ENCODE measurements at regions not wholly inside any gene's neighbourhood (a gene's known extent, or its start where the extent isn't known, plus 50 kb on each side); places are given as distances from the start of the nearest gene placed in this dataset.
"Not testable (repeated sequence)": the region's sequence is repeated elsewhere in the genome, so short reads cannot be mapped to it uniquely, and the experiment has no call there.

DNA sequence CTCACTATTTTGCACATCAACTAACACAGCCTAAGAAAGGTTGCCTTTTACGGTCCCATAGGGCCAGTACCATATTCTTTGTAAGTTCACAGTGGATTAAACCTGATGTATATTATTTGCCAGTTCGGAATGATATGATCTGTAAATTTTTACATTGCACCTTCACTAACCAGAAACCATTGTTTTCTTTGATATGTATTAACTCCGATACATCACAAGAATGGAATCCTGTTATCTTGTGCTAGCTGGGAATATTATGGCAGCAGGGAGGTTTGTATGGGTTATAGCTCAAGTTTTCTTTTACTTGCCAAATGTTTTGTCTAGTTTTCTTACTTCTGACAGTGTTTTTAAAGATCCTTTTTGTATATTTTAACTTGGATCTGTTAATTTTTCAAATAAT, 51.4 kb upstream of the S1PR1 start:
- DNase-seq (ENCODE audit: low spot score): no peak

DNA sequence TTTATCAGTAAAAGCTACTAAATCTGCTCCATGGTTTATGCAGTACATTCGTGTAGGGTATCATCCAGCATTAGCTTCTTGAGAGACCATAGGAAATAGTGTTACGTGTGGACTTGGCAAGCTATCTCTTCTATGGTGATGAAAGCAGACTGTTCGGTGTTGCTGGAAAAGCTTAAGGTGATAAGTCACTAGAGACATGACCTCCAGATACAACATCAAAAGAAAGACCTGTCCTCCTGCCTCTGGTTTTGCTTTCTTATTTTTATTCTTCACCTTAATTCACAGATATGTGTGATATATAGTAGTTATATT, 53.5 kb upstream of the S1PR1 start:
- no peak for DNase-seq (ENCODE audit: low spot score)

DNA sequence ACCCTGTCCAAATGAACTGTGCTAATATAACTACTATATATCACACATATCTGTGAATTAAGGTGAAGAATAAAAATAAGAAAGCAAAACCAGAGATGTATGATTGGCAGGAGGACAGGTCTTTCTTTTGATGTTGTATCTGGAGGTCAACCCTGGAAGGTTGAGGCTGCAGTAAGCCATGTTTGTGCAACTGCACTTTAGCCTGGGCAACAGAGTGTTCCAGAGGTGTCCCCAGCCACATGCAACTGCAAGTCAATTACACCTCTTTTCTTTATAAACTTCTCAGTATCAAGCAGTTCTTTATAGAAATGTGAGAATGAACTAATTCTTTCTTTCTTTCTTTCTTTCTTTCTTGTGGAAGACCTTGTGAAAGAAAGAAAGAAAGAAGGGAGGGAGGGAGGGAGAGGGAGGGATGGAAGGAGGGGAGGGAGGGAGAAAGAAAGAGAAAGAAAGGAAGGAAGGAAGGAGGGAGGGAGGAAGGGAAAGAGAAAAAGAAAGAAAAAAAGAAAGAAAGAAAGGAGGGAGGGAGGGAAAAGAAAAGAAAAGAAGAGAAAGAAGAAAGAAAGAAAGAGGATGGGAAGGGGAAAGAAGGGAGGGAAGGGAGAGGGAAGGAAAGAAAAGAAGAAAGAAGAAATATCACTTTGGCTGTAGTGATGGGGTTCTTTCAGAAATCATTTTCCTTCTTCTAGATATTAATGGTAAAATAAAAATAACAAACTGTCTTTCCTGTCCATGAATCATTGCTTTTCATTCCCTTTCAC, 54.0 kb upstream of the S1PR1 start:
- DNase-seq (ENCODE audit: low spot score): no peak

DNA sequence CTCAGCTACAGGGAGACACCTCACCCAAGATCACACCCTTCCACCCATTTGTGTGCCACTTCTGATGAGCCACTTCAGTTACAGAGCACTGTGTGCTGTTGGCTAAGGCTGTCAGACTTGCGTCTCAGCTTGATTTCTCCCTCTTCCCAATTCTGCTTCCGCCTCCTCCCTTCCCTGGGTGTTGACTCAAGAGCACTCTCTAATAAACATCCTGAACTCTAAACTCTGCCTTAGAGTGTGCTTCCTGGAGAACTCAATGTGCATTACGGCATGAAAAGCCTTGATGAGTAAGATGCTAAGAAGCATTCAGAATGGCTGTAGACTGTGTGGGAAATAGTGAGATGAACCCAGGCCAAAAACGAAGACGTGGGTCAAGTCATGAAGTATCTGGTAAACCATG, 54.9 kb upstream of the S1PR1 start:
- DNase-seq (ENCODE audit: low spot score): no peak

DNA sequence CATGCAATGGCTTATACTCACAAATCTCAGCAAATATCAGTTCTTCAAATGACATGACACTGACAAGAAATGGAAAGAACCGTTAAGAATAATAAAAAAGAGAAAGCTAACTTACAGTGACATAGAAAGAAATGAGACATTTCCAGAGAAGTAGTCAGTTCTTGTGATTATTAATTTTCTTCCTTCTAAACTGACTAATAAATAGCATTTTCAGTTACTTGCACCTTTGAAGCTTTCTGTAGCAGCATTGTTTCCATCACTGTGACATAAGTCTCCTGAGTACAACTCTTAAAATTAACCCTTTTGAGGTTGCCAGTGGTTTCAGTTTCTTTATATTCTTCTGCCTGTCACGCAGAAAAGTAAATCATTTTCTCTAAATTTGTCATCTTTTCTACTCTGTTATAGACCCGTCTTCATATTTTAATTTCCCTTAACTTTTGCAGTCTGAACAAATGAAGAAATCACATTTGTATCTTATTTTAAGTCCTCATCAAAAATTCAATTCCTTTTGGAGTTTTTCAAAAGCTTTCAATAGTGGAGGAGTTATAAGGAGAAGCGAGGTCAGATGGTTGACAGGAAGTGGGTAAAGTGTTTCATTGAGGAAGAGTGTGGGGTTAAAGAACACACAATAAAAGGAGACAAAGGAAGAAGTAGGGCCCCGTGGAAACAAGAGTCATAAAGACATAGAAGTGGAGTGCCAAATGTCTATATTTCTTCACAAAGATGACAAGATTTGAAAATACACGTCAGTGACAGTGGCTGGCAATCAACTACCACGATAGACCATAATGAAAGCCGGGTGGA, 57.9 kb upstream of the S1PR1 start:
- DNase-seq (ENCODE audit: low spot score): peak; percentile 29

DNA sequence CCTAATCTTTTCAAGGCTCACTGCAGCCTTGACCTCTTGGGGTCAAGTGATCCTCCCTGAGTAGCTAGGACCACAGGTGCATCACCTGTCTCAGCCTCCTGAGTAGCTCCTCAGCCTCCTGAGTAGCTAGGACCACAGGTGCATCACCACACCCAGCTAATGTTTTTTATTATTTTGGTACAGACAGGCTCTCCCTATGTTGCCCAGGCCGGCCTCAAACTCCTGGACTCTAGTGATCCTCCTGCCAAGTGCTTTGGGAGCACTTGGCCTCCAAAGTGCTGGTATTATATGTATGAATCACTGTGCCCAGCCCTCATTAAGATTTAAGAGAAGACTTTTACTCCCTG, 58.5 kb upstream of the S1PR1 start:
- no peak for DNase-seq (ENCODE audit: low spot score)

DNA sequence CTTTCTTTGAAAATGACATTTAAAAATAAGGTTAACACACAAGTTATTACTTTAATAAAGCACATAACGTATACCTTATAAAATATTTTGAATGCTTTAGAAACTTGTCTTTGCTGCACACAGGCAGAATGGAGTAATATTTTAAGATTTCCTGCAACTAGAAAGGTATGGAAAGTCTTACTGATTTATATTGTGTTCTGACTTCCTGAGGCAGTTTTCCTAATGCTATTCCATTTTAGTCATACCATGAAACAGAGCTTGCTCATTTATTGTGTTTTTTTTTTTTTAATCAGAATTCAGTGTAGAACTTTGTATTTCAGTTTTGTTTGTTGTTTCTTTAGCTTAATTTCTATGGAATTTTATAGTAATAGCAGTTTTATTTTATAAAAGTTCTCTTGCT, 60.9 kb upstream of the S1PR1 start:
- no peak for DNase-seq (ENCODE audit: low spot score)

DNA sequence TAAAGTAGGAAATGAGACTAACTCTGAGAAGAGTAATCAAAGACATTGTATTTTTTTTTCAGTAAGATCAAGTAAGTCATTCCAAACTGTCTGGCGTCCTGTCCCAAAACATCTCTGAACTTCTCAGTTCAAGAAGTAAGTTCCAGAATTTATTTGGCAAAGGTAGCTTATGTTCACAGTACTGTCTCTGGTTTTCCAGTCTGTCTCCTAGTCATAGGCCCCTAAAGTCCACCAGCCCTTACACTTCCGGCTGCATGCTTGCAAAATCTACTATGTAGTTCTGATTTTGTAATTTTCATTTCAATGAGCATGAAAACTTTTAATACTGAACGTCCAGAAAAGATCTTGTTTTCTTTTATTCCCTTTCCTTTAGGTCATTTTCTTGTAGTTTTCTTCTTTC, 61.4 kb upstream of the S1PR1 start:
- DNase-seq (ENCODE audit: low spot score): no peak

DNA sequence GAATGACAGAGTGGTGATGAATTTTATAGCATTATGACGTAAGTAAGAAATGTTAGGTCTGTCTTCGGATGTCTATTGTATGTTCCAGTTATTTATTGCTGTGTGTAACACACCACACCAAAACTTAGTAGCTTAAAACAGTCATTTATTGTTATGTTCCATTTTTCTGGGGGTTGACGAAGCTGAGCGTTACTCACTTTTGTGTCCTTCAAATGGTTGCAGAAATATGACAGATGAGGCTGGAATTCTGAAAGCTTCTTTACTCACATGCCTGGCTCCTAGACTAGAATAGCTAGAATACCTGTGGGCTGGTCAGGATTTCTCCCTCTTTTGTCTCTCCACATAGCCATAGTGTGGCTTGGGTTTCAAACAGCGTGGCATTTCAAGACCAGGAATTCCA, 62.1 kb upstream of the S1PR1 start:
- no peak for DNase-seq (ENCODE audit: low spot score)

DNA sequence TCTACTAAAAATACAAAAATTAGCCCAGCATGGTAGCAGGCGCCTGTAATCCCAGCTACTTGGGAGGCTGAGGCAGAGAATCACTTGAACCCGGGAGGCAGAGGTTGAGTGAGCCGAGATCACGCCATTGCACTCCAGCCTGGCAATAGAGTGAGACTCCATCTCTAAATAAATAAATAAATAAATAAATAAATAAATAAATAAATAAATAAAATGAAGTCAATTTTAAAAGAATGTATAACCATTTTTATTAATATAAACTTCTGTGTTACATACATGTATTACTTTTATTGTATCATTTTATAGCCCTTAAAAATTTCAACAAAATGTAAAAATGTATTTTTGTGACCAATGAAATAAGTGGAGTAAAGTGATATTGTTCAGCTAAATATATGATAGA, 62.5 kb upstream of the S1PR1 start:
- not testable (repeated sequence) for DNase-seq (ENCODE audit: low spot score)

DNA sequence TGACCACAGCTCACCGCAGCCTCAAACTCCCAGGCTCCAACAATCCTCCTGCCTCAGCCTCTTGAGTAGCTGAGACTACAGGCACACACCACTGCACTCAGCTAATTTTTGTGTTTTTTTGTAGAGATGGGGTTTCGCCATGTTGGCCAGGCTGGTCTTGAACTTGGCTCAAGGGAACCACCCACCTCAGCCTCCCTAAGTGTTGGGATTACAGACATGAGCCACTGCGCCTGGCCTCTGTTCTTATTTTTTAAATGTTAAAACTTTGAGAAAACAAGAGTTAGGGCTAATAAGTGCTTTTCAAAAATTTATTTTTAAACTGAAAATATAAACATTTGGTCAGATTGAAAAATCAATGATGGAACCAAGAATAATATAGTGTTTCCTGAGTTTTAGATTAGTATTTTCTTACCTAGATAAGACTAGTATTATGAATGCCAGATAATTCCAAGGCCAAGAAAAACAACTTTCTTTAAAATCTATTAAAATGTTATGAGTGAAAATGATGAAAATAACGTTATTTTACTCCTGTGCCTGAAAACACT, 66.2 kb upstream of the S1PR1 start:
- DNase-seq (ENCODE audit: low spot score): no peak

DNA sequence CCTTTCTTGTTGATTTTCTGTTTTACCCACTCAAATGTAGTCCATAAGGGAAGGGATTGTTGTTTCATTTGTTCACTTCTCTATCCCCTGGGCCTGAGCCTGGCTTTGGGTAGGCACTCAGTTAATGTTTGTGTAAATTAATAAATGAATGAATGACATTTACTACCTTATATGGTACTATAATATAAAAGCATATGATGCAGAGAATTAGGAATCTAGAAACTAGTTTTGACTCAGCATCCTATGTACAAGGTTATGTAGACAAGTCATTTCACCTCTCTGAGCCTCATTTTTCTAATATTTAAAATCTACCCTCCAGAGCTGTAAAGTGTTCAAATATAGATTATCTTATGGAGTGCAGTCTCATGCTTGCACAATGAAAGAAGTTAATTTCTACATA, 68.9 kb upstream of the S1PR1 start:
- DNase-seq (ENCODE audit: low spot score): no peak

DNA sequence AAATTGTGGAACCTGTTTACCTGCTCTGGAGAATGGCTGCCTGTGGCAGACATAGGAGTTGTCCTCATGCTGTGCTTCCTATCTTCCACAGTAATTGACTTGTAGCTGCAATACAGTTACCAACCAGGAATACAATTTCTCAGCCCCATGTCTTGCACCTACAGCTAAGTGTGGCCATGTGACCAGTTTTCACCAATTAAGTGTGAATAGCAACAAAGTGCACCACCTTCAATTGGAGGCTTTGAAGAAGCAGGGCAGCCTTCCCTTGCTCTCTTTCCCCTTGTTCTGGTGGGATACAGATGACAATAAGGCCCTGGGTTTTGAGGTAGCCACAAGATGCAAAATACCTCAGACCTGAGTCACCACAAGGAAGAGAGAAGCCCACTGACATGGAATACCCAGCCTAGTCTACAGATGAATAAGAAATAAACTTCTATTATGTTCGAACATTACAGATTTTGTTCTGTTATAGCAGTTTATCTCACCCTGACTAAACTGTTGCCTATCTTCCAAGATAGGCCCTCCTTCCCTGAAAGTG, 70.2 kb upstream of the S1PR1 start:
- DNase-seq (ENCODE audit: low spot score): no peak

DNA sequence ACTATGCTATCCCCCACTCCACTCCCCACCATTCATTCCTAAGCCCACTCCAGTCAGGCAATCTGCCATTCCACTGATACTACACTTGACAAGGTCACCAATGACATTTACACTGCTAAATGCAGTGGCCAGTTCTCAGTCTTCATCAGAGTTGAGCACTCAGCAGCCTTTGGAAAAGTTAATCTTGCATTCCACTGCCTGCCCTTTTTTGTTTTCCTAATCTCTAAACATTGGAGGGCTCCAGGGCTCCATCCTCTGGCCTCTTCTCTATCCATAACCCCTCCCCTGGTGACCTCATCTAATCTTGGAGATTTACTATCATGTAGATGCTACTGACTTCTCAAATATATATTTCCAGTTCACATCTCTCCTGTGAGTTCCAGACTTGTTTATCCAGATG, 70.9 kb upstream of the S1PR1 start:
- no peak for DNase-seq (ENCODE audit: low spot score)

DNA sequence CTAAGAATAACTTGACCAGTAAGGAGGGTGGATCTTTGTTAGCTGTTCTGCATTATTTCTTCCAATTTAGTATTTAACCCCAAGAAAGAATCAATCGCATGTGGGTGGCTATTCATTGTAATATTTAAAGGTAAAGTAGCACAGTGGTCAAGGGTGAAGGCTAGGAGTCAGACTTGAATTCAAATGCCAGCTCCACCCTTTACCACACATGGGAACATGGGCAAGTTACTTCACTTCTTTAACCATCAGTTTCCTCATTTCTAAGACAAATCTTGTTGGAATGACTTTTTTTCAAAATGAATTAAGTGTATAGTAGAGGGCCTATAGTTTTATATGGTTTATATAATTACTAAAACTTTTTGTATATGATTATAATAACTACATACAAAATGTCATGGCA, 71.3 kb upstream of the S1PR1 start:
- DNase-seq (ENCODE audit: low spot score): no peak

DNA sequence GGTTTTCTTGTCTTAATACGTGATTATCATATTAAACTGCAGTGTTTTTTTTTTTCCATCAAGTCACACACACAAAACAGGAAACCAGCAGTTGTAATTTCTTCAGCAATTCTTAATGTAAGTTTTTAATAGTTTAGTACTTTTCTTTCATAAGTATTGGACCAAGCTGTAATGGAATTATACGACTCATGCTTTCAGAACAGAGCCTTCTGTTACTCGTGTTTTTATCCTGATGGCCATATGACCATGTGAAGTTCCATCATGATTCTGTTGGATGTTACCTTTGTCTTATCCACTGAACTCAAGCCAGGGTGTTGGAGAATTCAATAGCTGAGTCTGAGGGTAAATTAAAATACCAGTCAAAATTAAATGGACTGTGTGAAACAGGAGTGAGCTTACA, 72.0 kb upstream of the S1PR1 start:
- DNase-seq (ENCODE audit: low spot score): no peak

DNA sequence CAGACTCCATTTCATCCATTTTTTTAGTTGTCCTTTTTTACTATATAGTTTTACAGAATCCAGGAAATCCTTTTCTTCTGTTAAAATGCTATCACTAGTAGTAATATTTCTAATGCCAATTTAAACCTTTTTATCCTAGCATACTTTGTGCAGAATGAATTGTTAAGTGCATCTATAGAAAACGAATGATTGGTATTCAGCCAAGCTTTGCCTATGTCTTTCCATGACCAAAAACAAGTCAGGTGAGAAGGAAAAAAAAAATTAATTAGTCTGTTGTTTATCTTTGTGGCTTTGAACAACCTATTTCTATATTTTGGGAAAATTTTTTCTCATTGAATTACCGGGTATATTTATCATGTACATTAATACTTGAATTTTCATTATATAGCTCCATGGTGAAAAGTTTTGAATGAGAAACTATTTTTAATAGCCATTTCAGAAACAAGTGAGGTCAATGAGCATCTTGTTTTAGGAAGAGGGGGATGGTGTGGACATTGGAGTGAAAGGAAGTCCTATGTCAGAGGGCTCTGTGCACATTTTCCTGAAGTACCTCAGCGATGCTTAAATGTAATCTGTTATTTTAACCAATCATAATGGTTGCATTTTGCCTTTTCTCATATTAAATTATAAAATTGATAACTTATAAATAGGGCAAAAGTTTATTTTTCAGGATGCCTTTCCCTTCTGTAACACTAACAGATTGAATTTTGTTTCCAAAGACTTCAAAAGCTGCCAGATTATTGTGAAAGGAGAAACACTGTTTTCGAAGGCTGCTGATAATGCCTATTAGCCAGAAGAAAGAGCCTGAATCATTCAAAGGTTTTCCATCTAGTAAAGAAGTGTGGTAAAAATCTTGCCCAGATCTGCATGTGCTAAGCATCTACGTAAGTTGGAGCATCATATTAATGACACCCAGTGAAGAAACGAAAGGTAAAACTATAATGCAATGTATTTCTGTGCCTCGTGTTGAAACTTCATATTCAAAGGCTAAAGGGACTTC, 73.8 kb upstream of the S1PR1 start:
- DNase-seq (ENCODE audit: low spot score): no peak

DNA sequence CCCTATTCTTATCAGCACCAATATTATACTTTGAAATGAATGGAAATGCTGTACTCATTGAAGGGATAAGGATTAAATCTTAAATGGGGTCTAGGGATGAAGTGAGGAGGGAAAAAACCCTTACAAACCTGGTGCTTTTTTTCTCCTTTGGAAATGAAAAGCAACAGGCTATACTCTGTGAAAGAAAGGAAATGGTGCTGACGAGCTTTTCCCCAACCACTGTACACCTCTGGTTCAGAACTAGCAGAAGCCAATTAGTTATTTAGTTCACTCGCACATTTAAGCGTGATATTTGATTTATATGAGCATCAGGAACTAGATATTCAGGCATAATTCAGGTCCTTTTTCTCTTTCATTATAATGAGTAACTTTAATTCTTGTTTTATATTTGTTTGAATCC, 74.5 kb upstream of the S1PR1 start:
- DNase-seq (ENCODE audit: low spot score): no peak

DNA sequence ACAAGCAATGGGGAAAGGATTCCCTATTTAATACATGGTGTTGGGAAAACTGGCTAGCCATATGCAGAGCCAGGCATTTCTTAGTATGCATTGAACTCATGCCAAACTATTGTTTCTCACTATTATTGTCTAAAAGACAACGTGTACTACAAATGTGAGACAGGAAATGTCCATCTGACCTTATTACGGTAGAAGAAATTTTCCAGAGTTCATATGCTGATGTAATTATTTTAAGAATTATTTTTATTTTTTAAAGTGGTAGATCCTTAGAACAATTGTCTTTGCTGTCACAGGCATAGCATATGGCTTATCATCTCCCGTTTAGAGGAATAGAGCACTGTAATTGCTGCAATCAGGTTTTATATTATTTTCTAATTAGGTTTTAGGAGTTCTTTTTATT, 75.2 kb upstream of the S1PR1 start:
- no peak for DNase-seq (ENCODE audit: low spot score)

DNA sequence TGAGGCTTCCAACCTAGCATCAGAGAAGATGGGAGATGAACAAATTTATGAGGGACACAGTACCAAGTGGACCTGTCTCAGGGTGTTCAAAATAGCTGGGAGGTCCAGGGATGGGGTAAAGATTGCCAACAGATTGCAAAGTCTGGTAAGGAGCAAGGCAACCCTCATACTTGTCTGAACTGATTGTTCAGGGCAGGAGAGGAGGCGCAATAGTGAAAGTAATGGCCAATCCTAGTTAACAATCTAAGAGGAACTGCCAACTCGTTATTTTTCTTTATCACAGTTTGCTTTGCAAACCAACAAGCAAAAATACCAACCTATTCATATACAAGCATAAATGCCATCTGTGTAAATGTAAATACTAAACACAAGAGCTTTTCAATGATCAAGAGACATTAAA, 78.4 kb upstream of the S1PR1 start:
- no peak for DNase-seq (ENCODE audit: low spot score)

DNA sequence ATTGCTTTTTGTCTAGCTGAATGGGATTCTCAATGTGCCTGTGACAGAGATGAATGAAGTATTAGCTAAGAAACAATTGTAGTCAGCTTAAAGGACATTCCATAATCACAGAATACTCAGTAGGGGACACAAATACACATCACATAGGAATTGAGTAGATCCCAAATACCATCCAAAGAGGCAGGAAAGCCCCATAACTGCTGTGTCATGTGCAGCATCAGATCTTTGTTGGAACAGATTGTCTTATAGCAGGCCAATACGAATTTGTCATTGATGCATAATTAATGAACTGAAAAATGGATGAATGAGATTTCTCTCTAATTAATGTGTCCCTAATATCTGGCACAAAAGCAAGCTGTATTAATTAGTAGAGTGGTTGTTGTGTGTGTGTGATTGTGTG, 82.3 kb upstream of the S1PR1 start:
- no peak for DNase-seq (ENCODE audit: low spot score)

DNA sequence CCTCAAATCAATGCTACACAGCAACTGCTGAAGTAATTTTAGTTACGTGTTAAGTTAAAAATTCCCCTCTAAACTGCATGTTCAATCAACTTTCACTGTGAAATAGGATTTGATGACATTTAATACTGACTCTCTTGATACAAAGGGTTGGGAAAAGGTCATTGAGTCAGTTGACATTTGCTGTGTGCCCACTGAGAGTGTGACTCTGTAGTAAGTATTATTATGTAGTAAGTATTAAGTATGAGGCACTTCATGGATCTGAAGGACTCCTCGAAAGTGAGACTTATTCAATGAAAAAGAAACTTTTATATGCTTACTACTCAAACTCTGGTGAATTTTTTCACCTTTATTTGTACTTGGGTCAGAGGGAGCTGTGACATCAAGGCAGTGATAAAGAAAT, 83.1 kb upstream of the S1PR1 start:
- no peak for DNase-seq (ENCODE audit: low spot score)
